KMS-11 (cell line): ENCODE measurements at regions not wholly inside any gene's neighbourhood (a gene's known extent, or its start where the extent isn't known, plus 50 kb on each side); places are given as distances from the start of the nearest gene placed in this dataset.

Experiments used
- H2AFZ ChIP-seq: fragments of 200-600 bp; sonication (generic); 2 replicates; pipeline ENCODE4 v1.6.1; 2016; ENCODE audit warnings: antibody characterized with exemption, mixed run types, low read depth
- H3K27ac ChIP-seq: fragments of 200-600 bp; sonication (generic); 2 replicates; pipeline ENCODE4 v1.6.1; 2016; ENCODE audit warnings: mild to moderate bottlenecking, mixed run types
- H3K27me3 ChIP-seq: fragments of 200-600 bp; sonication (generic); 2 replicates; pipeline ENCODE4 v1.6.1; 2017; ENCODE audit warnings: mild to moderate bottlenecking, low read depth, mixed run types, moderate library complexity; ENCODE audit not compliant: insufficient read depth
- H3K36me3 ChIP-seq: fragments of 200-600 bp; sonication (generic); 2 replicates; pipeline ENCODE4 v1.6.1; 2017; ENCODE audit warnings: mild to moderate bottlenecking, mixed run types; ENCODE audit not compliant: insufficient read depth
- H3K4me1 ChIP-seq: fragments of 200-600 bp; sonication (generic); 2 replicates; pipeline ENCODE4 v1.6.1; 2016; ENCODE audit warnings: mild to moderate bottlenecking, low read depth, mixed run types; ENCODE audit not compliant: poor library complexity, severe bottlenecking
- H3K4me2 ChIP-seq: fragments of 200-600 bp; sonication (generic); 2 replicates; pipeline ENCODE4 v1.7.0; 2016; ENCODE audit warnings: mild to moderate bottlenecking, mixed run types
- H3K4me3 ChIP-seq: fragments of 200-600 bp; sonication (generic); IDR thresholded peaks from 2 replicates; pipeline ENCODE4 v1.6.1; 2017; ENCODE audit warnings: low read depth, low read length, mixed read lengths; ENCODE audit not compliant: insufficient read depth
- H3K79me2 ChIP-seq: fragments of 200-600 bp; sonication (generic); 2 replicates; pipeline ENCODE4 v1.6.1; 2016; ENCODE audit warnings: low read depth, mixed run types; ENCODE audit not compliant: insufficient read depth
- H3K9ac ChIP-seq: fragments of 200-600 bp; sonication (generic); 2 replicates; pipeline ENCODE4 v1.6.1; 2016; ENCODE audit warnings: mild to moderate bottlenecking, mixed run types
- H4K20me1 ChIP-seq: fragments of 200-600 bp; sonication (generic); 2 replicates; pipeline ENCODE4 v1.6.1; 2016; ENCODE audit warnings: mild to moderate bottlenecking, mixed run types; ENCODE audit not compliant: insufficient read depth
- CTCF ChIP-seq: fragments of 200-600 bp; sonication (generic); conservative IDR thresholded peaks from 2 replicates; pipeline ENCODE4 v1.6.1; 2017; ENCODE audit warnings: low read depth, mild to moderate bottlenecking, antibody characterized with exemption, low read length, moderate library complexity, mixed read lengths

- no peak overlapping the region for H3K4me2 ChIP-seq
- no peaks in the 10 kb centered on the region for H3K27me3 ChIP-seq
- no peaks in the 10 kb centered on the region; the same call in 1 of the 2 replicates for H3K36me3 ChIP-seq
- no peak overlapping the region for H3K4me3 ChIP-seq
- H3K9ac ChIP-seq, result no peak overlapping the region
- H3K79me2 ChIP-seq, result no peaks in the 10 kb centered on the region
- no peak overlapping the region for H3K27ac ChIP-seq
- no peaks in the 10 kb centered on the region for H4K20me1 ChIP-seq
- H2AFZ ChIP-seq, result no peak overlapping the region
- no peaks in the 10 kb centered on the region for H3K4me1 ChIP-seq
- TF ChIP-seq CTCF, result no peak
These were observed 282.0 kb upstream of the RND3 start for GRCh38 chr2:150769421-150769820.

GRCh38 chr2:150767991-150768746 is 280.7 kb upstream of the RND3 start:
- Histone ChIP-seq H2AFZ (no peak overlapping the region), H3K9ac (no peak overlapping the region), H3K4me2 (no peak overlapping the region), H3K27me3 (no peaks in the 10 kb centered on the region), H3K36me3 (no peaks in the 10 kb centered on the region; the same call in 1 of the 2 replicates), H3K27ac (no peak overlapping the region), H4K20me1 (no peaks in the 10 kb centered on the region), H3K79me2 (no peaks in the 10 kb centered on the region), H3K4me3 (no peak overlapping the region), H3K4me1 (no peaks in the 10 kb centered on the region)
- TF ChIP-seq CTCF, result no peak

- Histone ChIP-seq H3K4me1 (no peaks in the 10 kb centered on the region), H3K4me3 (no peak overlapping the region), H2AFZ (no peak overlapping the region), H3K9ac (no peak overlapping the region), H4K20me1 (no peaks in the 10 kb centered on the region), H3K36me3 (no peaks in the 10 kb centered on the region), H3K27me3 (no peaks in the 10 kb centered on the region), H3K27ac (no peak overlapping the region), H3K4me2 (no peak overlapping the region), H3K79me2 (no peaks in the 10 kb centered on the region)
- no peak for TF ChIP-seq CTCF
These were observed 275.1 kb upstream of the RND3 start for GRCh38 chr2:150762571-150762970.

- H3K27me3 ChIP-seq, result no peaks in the 10 kb centered on the region
- H3K4me2 ChIP-seq, result no peak overlapping the region
- H3K79me2 ChIP-seq, result no peaks in the 10 kb centered on the region
- no peak overlapping the region for H2AFZ ChIP-seq
- H3K4me1 ChIP-seq, result no peaks in the 10 kb centered on the region
- no peak for TF ChIP-seq CTCF
- no peak overlapping the region for H3K9ac ChIP-seq
- H3K4me3 ChIP-seq, result no peak overlapping the region
- no peaks in the 10 kb centered on the region for H4K20me1 ChIP-seq
- H3K36me3 ChIP-seq, result no peaks in the 10 kb centered on the region
- no peak overlapping the region for H3K27ac ChIP-seq
These were observed 272.1 kb upstream of the RND3 start for GRCh38 chr2:150759531-150759930.
